Thymus (tissue), 11 donors: ENCODE measurements at regions not wholly inside any gene's neighbourhood (a gene's known extent, or its start where the extent isn't known, plus 50 kb on each side); places are given as distances from the start of the nearest gene placed in this dataset.
"Not testable (repeated sequence)": the region's sequence is repeated elsewhere in the genome, so short reads cannot be mapped to it uniquely, and the experiment has no call there.

Experiments
- DNase-seq, 9 donors: peaks; one replicate each; pipeline ENCODE4 v3.0.0-alpha.2; 2013; ENCODE audit warnings: low spot score in 9 of 9, low read depth in 6 of 9, missing footprints in 1 of 9
- H3K27ac ChIP-seq, 2 donors: one replicate each; pipeline ENCODE4 v1.5.1; 2013; ENCODE audit warnings: control low read depth in 1 of 2, low read depth in 1 of 2, low read length in 1 of 2, mild to moderate bottlenecking in 1 of 2, moderate library complexity in 1 of 2
- H3K27me3 ChIP-seq, 2 donors: one replicate each; pipeline ENCODE4 v1.5.1; 2013; ENCODE audit warnings: low read length in 1 of 2; ENCODE audit not compliant: control insufficient read depth in 2 of 2, insufficient read depth in 1 of 2
- H3K36me3 ChIP-seq, 2 donors: one replicate each; pipeline ENCODE4 v1.5.1; 2013; ENCODE audit warnings: low read length in 1 of 2, mild to moderate bottlenecking in 1 of 2, moderate library complexity in 1 of 2; ENCODE audit not compliant: control insufficient read depth in 2 of 2, insufficient read depth in 2 of 2
- H3K4me1 ChIP-seq, 2 donors: one replicate each; pipeline ENCODE4 v1.5.1; 2013; ENCODE audit warnings: low read length in 2 of 2; ENCODE audit not compliant: control insufficient read depth in 2 of 2, insufficient read depth in 2 of 2
- H3K4me3 ChIP-seq, 2 donors: one replicate each; pipeline ENCODE4 v1.5.1; 2013; ENCODE audit warnings: low read length in 2 of 2, control low read depth in 1 of 2, mild to moderate bottlenecking in 1 of 2
- H3K9me3 ChIP-seq, 2 donors: one replicate each; pipeline ENCODE4 v1.5.1; 2013; ENCODE audit warnings: low read length in 1 of 2, mild to moderate bottlenecking in 1 of 2; ENCODE audit not compliant: control insufficient read depth in 2 of 2, insufficient read depth in 1 of 2
- WGBS: extraction: QIAGEN DNeasy Blood & Tissue Kit; methylation state at CpG from one replicate; pipeline ENCODE4 v1.1.7; 2013; 5-methylcytosine and 5-hydroxymethylcytosine counted together
- donor health status: healthy.

DNA sequence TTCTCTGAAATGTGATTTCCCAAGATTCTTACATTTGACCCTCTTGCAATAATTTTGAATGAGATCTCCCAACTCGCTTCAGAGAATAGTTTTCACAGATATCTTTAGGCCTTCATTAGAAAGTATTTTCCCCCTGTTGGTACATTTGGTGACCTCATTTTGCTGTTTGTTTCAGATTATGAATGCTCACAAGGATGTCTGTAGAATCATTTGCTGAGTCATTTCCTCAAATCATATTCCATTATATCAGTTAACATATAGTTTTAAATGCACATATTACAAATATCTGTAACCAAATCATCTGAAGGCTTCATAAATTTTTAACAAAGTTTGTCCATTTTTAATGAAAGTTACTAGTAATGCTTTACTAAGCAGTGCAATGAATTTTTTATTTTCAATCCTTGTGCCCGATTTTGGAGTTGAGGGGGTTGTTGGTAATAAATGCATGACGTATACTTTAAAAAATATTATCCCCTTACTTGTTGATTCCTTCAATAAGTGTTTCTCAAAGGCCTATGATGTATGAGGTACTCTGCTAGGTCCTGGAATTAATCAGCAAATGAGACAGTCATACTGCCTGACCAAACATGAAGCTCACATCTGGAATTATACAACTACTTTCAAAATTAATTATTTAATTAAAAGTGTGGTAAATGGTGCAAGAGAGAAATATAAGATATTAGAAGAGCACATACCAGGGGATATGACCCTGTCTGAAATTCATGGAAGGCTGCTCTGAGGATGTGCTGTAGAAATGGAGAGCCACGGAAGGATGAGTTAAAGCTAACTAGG, 126.9 kb upstream of the RAP1B start:
- WGBS: 96% methylated on average over 4 of the region's 4 CpGs
- Histone ChIP-seq H3K4me3 (no peak overlapping the region), H3K36me3 (no peaks in the 10 kb centered on the region), H3K4me1 (peaks cover 15 to 19% of the 10 kb centered on the region in 2 donors), H3K27ac (no peak overlapping the region), H3K9me3 (no peaks in the 10 kb centered on the region), H3K27me3 (no peaks in the 10 kb centered on the region)
- peak in 1 of 9 donors; percentile 30 for DNase-seq

DNA sequence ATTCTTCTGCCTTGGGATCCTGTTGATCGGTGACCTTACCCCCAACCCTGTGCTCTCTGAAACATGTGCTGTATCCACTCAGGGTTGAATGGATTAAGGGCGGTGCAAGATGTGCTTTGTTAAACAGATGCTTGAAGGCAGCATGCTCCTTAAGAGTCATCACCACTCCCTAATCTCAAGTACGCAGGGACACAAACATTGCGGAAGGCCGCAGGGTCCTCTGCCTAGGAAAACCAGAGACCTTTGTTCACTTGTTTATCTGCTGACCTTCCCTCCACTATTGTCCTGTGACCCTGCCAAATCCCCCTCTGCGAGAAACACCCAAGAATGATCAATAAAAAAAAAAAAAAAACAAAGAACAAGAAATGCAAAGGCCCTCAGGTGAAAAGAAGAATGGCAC, 126.1 kb upstream of the RAP1B start:
- H3K27ac ChIP-seq, H3K27me3 ChIP-seq, H3K4me3 ChIP-seq, H3K36me3 ChIP-seq, DNase-seq, H3K9me3 ChIP-seq: not testable (repeated sequence)
- WGBS: 100% methylated on average over 4 of the region's 6 CpGs
- peaks cover 15 to 19% of the 10 kb centered on the region in 2 donors for H3K4me1 ChIP-seq

DNA sequence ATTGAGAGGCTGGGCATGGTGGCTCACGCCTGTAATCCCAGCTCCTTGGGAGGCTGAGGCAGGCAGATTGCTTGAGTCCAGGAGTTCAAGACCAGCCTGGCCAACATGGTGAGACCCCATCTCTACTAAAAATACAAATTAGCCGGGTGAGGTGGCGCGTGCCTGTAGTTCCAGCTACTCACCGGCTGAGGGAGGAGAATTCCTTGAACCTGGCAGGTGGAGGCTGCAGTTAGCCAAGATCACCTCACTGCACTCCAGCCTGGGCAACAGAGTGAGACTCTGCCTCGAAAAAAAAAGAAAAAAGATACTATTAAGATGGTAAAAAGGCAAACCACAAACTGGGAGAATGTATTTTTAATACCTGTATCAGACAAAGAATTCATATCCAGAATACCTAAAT, 124.2 kb upstream of the RAP1B start:
- H3K27ac ChIP-seq, H3K36me3 ChIP-seq, H3K4me3 ChIP-seq, H3K27me3 ChIP-seq, H3K9me3 ChIP-seq, DNase-seq: not testable (repeated sequence)
- peaks cover 12 to 14% of the 10 kb centered on the region in 2 donors for H3K4me1 ChIP-seq
- 96% methylated on average over 6 of the region's 6 CpGs for WGBS

DNA sequence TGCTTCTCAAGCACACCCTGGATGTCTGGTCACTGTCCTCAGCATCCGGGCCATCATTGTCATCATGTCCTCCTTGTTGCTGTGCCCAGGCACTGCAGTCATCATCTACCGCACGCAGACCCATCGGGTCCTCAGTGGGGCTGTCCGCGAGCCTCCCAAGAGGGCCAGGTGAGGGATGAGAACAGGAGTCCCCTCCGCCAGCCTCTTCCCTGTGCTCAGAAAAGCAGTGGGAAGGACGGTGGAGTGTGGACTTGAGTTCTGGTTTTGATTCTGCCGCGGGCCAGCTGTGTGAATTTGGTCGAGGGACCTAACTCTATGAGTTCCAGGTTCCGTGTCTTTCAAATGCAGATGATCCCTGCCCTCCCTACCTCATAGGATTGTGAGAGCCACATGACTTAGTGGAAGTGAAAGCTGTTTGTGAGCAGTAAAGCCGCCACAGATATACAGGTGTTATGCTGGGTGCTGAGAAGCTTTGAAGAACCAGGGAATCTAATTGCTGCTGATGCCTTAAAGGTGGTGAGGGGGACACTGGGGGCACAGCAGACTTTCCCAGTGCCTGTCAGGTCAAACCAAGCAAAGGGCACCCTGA, 122.9 kb upstream of the RAP1B start:
- no peak overlapping the region for H3K27ac ChIP-seq
- no peaks in the 10 kb centered on the region for H3K36me3 ChIP-seq
- no peak overlapping the region for H3K4me3 ChIP-seq
- peak in 3 of 9 donors; percentile 21 to 51 (median 41) for DNase-seq
- WGBS: 96% methylated on average over 13 of the region's 13 CpGs
- H3K4me1 ChIP-seq: peaks cover 1 to 2% of the 10 kb centered on the region in 2 donors
- no peaks in the 10 kb centered on the region for H3K27me3 ChIP-seq
- no peaks in the 10 kb centered on the region for H3K9me3 ChIP-seq

DNA sequence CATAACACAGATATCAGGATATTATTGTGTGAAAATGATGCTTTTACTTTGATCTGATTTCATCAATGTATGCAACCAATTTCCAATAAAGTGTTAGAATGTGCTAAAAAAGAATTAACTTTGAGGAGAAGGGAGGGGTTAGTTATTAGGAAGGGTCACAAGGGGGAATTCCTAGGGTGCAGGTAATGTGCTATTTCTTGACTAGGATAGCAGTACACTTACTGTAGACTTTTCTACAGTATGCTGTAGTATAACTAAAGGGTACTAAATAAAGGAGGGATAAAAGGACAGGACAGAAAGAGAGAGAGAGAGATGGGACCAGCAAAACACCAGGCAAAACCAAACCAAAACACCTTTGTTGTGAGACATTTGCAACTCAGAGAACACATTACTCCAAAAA, 121.4 kb upstream of the RAP1B start:
- Histone ChIP-seq H3K9me3 (no peaks in the 10 kb centered on the region), H3K27me3 (no peaks in the 10 kb centered on the region), H3K27ac (no peak overlapping the region), H3K4me1 (no peaks in the 10 kb centered on the region), H3K4me3 (no peak overlapping the region), H3K36me3 (no peaks in the 10 kb centered on the region)
- DNase-seq: no peak

DNA sequence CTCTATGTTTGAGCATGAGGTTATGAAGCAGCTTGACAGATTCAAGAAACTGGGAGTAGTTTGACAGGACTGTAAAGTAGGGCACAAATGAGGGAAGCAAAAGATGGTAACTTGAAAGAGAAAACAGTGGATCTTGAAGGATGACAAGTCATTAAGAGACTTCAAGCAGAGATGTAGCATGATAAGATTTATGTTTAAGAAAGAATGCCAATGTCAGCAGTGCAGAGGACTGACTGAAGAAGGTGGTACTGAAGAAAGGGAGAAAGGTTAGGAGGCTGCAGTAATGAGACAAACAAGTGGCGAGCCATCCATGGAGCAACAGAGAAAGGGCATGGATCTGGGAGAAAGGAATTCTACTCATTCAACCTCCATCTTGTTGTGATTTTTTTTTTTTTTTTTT, 120.2 kb upstream of the RAP1B start:
- DNase-seq: peak in 1 of 9 donors; percentile 25
- Histone ChIP-seq H3K9me3 (no peaks in the 10 kb centered on the region), H3K36me3 (no peaks in the 10 kb centered on the region), H3K4me1 (no peaks in the 10 kb centered on the region), H3K27me3 (no peaks in the 10 kb centered on the region), H3K27ac (no peak overlapping the region), H3K4me3 (no peak overlapping the region)
- WGBS: 97% methylated on average over 1 of the region's 1 CpG

DNA sequence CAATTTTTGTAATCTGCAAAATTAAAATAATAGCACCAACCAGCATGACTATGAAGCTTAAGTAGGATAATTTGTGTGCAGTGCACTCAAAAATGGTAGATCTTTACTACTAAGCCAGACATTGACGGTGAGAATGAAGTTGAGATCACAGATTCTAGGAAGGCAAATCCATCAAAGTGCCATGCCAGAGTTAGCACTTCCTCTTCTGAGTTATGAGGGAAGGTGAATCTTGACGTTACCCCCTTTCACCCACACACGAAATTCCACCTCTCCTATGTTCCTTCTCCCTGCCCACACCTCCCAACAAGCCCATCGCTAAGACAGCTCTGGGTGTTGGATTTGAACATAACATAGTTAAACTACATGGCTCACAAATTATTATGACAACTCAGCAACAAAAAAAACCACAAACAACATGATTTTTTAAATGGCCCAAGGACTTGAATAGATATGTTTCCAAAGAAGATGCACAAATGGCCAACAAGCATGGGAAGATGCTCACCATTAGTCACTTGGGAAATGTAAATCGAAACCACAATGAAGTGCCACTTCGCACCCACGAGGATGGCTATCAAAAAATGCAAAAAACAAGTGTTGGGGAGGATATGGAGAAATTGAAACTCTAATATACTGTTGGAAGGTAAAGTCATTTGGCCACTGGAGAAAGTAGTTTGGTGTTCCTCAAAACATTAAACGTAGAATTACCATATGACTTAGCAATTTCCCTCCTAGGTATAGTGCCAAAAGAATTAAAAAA, 119.3 kb upstream of the RAP1B start:
- H3K27ac ChIP-seq: no peak overlapping the region
- DNase-seq: no peak
- H3K27me3 ChIP-seq: no peaks in the 10 kb centered on the region
- H3K4me3 ChIP-seq: no peak overlapping the region
- no peaks in the 10 kb centered on the region for H3K36me3 ChIP-seq
- H3K9me3 ChIP-seq: no peaks in the 10 kb centered on the region
- H3K4me1 ChIP-seq: no peaks in the 10 kb centered on the region
- WGBS: 94% methylated on average over 8 of the region's 8 CpGs

DNA sequence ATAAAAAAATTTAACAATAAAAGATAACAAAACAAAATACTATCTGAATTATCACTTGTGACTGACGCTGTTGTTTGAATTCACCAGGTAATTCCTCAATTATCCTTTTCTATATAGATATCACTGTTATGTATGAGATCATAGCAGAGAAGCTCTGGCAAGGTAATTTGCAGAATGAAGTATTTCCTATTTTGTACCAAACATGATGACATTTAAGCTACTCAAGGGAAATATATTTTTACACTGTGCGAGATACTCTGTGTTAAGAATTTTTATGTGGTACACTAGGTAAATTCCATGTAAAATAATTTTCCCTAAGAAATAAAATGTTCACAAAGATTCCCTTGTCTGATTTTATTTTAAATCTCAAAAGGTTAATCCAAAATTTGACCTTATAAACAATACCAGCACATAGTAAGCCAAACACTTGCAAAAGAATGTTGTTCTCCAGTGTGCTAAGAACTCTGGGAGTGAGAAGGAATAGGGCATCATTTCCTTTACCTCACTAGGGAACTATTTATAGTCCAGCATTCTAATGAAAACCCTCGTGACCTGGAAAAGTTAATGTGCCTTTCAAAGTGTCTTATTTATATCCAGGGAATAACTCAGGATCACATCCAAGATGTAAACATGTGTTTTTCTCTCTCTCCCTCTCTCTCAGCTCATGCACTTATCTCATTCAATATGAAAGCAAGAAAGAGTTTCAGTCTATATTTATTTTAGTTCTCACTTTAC, 115.2 kb upstream of the RAP1B start:
- no peak overlapping the region for H3K4me3 ChIP-seq
- no peaks in the 10 kb centered on the region for H3K27me3 ChIP-seq
- no peaks in the 10 kb centered on the region for H3K4me1 ChIP-seq
- H3K36me3 ChIP-seq: no peaks in the 10 kb centered on the region
- no peaks in the 10 kb centered on the region for H3K9me3 ChIP-seq
- DNase-seq: no peak
- WGBS: 96% methylated on average over 3 of the region's 3 CpGs
- no peak overlapping the region for H3K27ac ChIP-seq

DNA sequence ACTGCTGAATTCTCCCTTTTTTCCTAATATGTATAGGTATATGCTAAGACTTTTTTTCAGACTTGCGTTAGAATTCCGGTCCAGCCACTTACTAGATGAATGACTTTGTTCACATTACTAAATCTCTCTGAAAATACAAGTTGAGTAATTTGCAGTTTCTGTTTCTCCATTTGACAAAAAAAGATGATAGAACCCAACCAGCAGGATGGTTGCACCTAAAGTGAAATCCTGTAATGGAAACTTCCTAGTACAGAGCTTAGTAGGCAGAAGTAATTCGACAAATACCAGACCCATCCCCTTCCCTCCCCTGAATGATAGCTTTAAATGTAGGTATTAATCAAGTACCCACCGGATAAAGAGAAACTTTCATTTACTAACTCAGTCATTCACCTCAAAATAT, 113.6 kb upstream of the RAP1B start:
- DNase-seq: no peak
- H3K4me1 ChIP-seq: no peaks in the 10 kb centered on the region
- no peaks in the 10 kb centered on the region for H3K36me3 ChIP-seq
- no peaks in the 10 kb centered on the region for H3K27me3 ChIP-seq
- H3K9me3 ChIP-seq: no peaks in the 10 kb centered on the region
- H3K4me3 ChIP-seq: no peak overlapping the region
- 94% methylated on average over 4 of the region's 4 CpGs for WGBS
- no peak overlapping the region for H3K27ac ChIP-seq
